Thoracic aorta (tissue), 2 donors: ENCODE measurements at regions not wholly inside any gene's neighbourhood (a gene's known extent, or its start where the extent isn't known, plus 50 kb on each side); places are given as distances from the start of the nearest gene placed in this dataset.

Experiments used
- ATAC-seq: fragments of 150-250 bp; one replicate; pipeline ENCODE4 v1.8.0; 2017; ENCODE audit warnings: low read depth; ENCODE audit not compliant: insufficient number of reproducible peaks, low FRiP score
- DNase-seq: peaks from one replicate; pipeline ENCODE4 v3.0.0-alpha.2; 2020; ENCODE audit warnings: low spot score
- H3K27ac ChIP-seq, 2 donors: fragments of 200-600 bp; sonication (generic); 1 replicate in 1 of 2; 2 replicates in 1 of 2; pipeline ENCODE4 v1.5.1; 2016; ENCODE audit warnings: mild to moderate bottlenecking in 2 of 2, moderate library complexity in 2 of 2
- H3K27me3 ChIP-seq: fragments of 200-600 bp; sonication (generic); replicated peaks from 2 replicates; pipeline ENCODE4 v1.6.0; 2016; ENCODE audit warnings: mild to moderate bottlenecking; ENCODE audit not compliant: insufficient read depth
- H3K36me3 ChIP-seq: fragments of 200-600 bp; sonication (generic); one replicate; pipeline ENCODE4 v1.5.1; 2016
- H3K4me1 ChIP-seq, 2 donors: fragments of 200-600 bp; sonication (generic); 1 replicate in 1 of 2; 2 replicates in 1 of 2; pipeline versions ENCODE4 v1.5.1 to v1.6.0; 2016; ENCODE audit warnings: low read depth in 2 of 2, mild to moderate bottlenecking in 1 of 2; ENCODE audit not compliant: control insufficient read depth in 1 of 2
- H3K4me3 ChIP-seq: fragments of 200-600 bp; sonication (generic); 2 replicates; pipeline ENCODE4 v1.5.1; 2016; ENCODE audit warnings: mild to moderate bottlenecking
- H3K9me3 ChIP-seq: fragments of 200-600 bp; sonication (generic); 2 replicates; pipeline ENCODE4 v1.5.1; 2016
- CTCF ChIP-seq: fragments of 200-600 bp; sonication (generic); IDR thresholded peaks from one replicate; pipeline ENCODE4 v1.5.1; 2019; ENCODE audit warnings: antibody characterized with exemption

GRCh38 chr5:125263356-125263755, 516.9 kb upstream of the ZNF608 start:
- DNase-seq (no peak), ATAC-seq (no peak)
- H3K9me3 ChIP-seq, result no peaks in the 10 kb centered on the region
- no peaks in the 10 kb centered on the region for H3K36me3 ChIP-seq
- H3K27ac ChIP-seq, result no peak overlapping the region
- no peaks in the 10 kb centered on the region for H3K27me3 ChIP-seq
- H3K4me1 ChIP-seq, result no peaks in the 10 kb centered on the region
- TF ChIP-seq CTCF, result no peak
- no peak overlapping the region for H3K4me3 ChIP-seq

GRCh38 chr5:125266106-125266505, 519.7 kb upstream of the ZNF608 start:
- Histone ChIP-seq H3K27ac (no peak overlapping the region), H3K36me3 (no peaks in the 10 kb centered on the region), H3K4me3 (no peak overlapping the region), H3K4me1 (no peaks in the 10 kb centered on the region), H3K27me3 (no peaks in the 10 kb centered on the region), H3K9me3 (no peaks in the 10 kb centered on the region)
- ATAC-seq, result no peak
- TF ChIP-seq CTCF, result no peak
- no peak for DNase-seq

- no peaks in the 10 kb centered on the region for H3K9me3 ChIP-seq
- TF ChIP-seq CTCF, result no peak
- no peaks in the 10 kb centered on the region for H3K27me3 ChIP-seq
- H3K27ac ChIP-seq, result no peak overlapping the region
- ATAC-seq, result no peak
- no peaks in the 10 kb centered on the region for H3K4me1 ChIP-seq
- H3K36me3 ChIP-seq, result no peaks in the 10 kb centered on the region
- H3K4me3 ChIP-seq, result no peak overlapping the region
- DNase-seq, result no peak
Measured at GRCh38 chr5:125267636-125268248, 521.3 kb upstream of the ZNF608 start.

- TF ChIP-seq CTCF, result no peak
- no peaks in the 10 kb centered on the region for H3K36me3 ChIP-seq
- ATAC-seq, result no peak
Measured at GRCh38 chr5:125269926-125270325, 523.5 kb upstream of the ZNF608 start.

GRCh38 chr5:125272357-125272756, 525.9 kb upstream of the ZNF608 start:
- H3K27ac ChIP-seq, result no peak overlapping the region
- H3K27me3 ChIP-seq, result no peaks in the 10 kb centered on the region
- no peak for TF ChIP-seq CTCF
- DNase-seq (no peak), ATAC-seq (no peak)
- no peaks in the 10 kb centered on the region for H3K36me3 ChIP-seq
- H3K9me3 ChIP-seq, result no peaks in the 10 kb centered on the region
- no peak overlapping the region for H3K4me3 ChIP-seq
- peaks cover 0 to 9% of the 10 kb centered on the region in 2 donors for H3K4me1 ChIP-seq

More at GRCh38 chr5:125269926-125270325, 523.5 kb upstream of the ZNF608 start:
- no peak overlapping the region for H3K27ac ChIP-seq
- DNase-seq, result no peak
- no peaks in the 10 kb centered on the region for H3K27me3 ChIP-seq
- no peaks in the 10 kb centered on the region for H3K9me3 ChIP-seq
- H3K4me3 ChIP-seq, result no peak overlapping the region
- no peaks in the 10 kb centered on the region for H3K4me1 ChIP-seq
